ENCODE measurements at regions not wholly inside any gene's neighbourhood (a gene's known extent, or its start where the extent isn't known, plus 50 kb on each side); places are given as distances from the start of the nearest gene placed in this dataset.

- H3K27me3 ChIP-seq: no peaks in the 10 kb centered on the region
- TF ChIP-seq, protein P1, sequence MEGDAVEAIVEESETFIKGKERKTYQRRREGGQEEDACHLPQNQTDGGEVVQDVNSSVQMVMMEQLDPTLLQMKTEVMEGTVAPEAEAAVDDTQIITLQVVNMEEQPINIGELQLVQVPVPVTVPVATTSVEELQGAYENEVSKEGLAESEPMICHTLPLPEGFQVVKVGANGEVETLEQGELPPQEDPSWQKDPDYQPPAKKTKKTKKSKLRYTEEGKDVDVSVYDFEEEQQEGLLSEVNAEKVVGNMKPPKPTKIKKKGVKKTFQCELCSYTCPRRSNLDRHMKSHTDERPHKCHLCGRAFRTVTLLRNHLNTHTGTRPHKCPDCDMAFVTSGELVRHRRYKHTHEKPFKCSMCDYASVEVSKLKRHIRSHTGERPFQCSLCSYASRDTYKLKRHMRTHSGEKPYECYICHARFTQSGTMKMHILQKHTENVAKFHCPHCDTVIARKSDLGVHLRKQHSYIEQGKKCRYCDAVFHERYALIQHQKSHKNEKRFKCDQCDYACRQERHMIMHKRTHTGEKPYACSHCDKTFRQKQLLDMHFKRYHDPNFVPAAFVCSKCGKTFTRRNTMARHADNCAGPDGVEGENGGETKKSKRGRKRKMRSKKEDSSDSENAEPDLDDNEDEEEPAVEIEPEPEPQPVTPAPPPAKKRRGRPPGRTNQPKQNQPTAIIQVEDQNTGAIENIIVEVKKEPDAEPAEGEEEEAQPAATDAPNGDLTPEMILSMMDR (IDR thresholded peaks at IDR 0.05): no peak
- intact Hi-C loops (cut with DNase I): no loop called here
- H3K36me3 ChIP-seq: no peaks in the 10 kb centered on the region
- no peaks in the 10 kb centered on the region for H3K9me3 ChIP-seq
- no peak for DNase-seq
- no peak for ATAC-seq
- no peak overlapping the region for H3K4me3 ChIP-seq
- no peak overlapping the region for H3K27ac ChIP-seq
- H3K4me1 ChIP-seq: no peaks in the 10 kb centered on the region
Measured at GRCh38 chr3:41101231-41101630, 98.1 kb upstream of the CTNNB1 start.

DNA sequence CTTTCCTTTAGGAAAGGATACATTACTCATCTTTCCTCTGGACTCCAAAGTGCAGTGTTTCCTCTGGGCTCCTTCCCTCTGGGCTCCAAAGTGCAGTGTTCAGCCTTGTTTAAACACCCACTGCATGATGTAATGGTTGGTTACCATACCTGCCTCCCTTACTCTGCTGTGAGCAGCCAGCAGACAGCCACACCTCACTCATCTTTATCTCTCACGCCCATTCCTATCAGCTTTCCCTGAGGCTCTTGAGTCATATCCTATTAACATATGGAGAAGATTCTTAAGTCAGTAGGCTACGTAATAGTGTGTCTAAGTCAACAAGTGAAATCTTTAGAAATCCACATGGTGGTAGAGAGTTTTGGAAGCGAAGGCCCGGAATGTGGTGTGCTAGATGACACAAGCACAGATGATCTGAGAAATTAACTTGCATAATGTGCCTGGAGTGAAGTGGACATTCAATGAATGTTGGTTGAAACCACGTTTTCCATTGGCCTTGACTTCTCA is 97.2 kb upstream of the CTNNB1 start:
- no peaks in the 10 kb centered on the region for H3K4me1 ChIP-seq
- ATAC-seq (no peak), DNase-seq (no peak)
- H3K27ac ChIP-seq: no peak overlapping the region
- intact Hi-C loops (cut with DNase I): no loop called here
- no peak overlapping the region for H3K4me3 ChIP-seq
- H3K27me3 ChIP-seq: no peaks in the 10 kb centered on the region
- H3K9me3 ChIP-seq: no peaks in the 10 kb centered on the region
- no peaks in the 10 kb centered on the region for H3K36me3 ChIP-seq
- TF ChIP-seq, protein P1 (IDR thresholded peaks at IDR 0.05): no peak

- Histone ChIP-seq H3K36me3 (no peaks in the 10 kb centered on the region), H3K4me1 (no peaks in the 10 kb centered on the region), H3K4me3 (no peak overlapping the region), H3K9me3 (no peaks in the 10 kb centered on the region), H3K27me3 (no peaks in the 10 kb centered on the region), H3K27ac (no peak overlapping the region)
- ATAC-seq (no peak), DNase-seq (no peak)
- intact Hi-C loops (cut with DNase I): no loop called here
- TF ChIP-seq, protein P1 (IDR thresholded peaks at IDR 0.05): no peak
Measured at GRCh38 chr3:41102750-41103149, 96.6 kb upstream of the CTNNB1 start.

DNA sequence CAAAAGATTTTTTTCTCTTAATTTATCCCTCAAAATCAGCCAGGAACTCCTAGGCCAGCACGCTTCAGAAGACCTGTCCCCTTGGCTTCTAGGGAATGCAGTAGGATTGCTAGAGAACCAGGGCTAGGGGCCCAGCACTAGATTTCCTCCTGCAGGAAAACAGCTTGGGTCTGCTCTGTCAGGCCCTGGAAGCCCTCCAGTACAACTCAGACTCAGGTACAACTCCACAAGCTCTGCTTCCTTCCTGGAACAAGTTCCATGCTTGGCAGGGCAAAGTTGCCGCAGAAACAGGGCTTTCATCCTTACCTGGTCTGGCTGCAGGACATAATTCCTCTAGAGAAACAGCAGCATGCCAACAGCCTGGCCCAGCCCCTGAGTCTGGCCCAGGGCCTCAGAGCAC is 96.1 kb upstream of the CTNNB1 start:
- H3K27me3 ChIP-seq: no peaks in the 10 kb centered on the region
- TF ChIP-seq, protein P1 (IDR thresholded peaks at IDR 0.05): no peak
- H3K27ac ChIP-seq: no peak overlapping the region
- ATAC-seq (no peak), DNase-seq (no peak)
- no peaks in the 10 kb centered on the region for H3K4me1 ChIP-seq
- H3K9me3 ChIP-seq: no peaks in the 10 kb centered on the region
- intact Hi-C loops (cut with DNase I): no loop called here
- no peaks in the 10 kb centered on the region for H3K36me3 ChIP-seq
- no peak overlapping the region for H3K4me3 ChIP-seq

DNA sequence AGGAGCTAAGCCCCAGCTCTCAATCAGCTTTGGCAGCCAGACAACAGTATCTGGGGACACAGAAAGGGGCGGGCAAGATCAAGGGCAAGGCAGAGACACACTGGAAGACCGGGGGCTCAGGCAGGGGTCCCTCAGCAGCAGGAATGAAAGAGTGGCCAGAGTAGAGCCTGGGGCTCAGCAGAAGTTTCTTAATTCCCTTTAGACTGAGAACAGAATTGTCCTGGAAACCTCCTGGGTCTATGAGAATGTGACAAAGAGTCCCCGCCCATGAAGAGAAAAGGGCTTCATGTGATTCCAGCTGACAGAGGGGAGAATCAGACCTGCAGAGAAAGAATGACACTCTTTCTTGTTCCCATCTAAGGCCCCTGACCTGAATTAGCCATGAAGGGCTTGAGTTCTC is 95.2 kb upstream of the CTNNB1 start:
- intact Hi-C loops (cut with DNase I): no loop called here

More for the DNA sequence above, 95.2 kb upstream of the CTNNB1 start:
- Histone ChIP-seq H3K4me3 (no peak overlapping the region), H3K4me1 (no peaks in the 10 kb centered on the region), H3K9me3 (no peaks in the 10 kb centered on the region), H3K36me3 (no peaks in the 10 kb centered on the region), H3K27ac (no peak overlapping the region), H3K27me3 (no peaks in the 10 kb centered on the region)
- TF ChIP-seq, protein P1 (IDR thresholded peaks at IDR 0.05): no peak
- ATAC-seq: no peak
- DNase-seq: no peak

Data from left lung (tissue), 4 donors.